OCI-LY1 (cell line): ENCODE measurements at regions not wholly inside any gene's neighbourhood (a gene's known extent, or its start where the extent isn't known, plus 50 kb on each side); places are given as distances from the start of the nearest gene placed in this dataset.
"Not testable (repeated sequence)": the region's sequence is repeated elsewhere in the genome, so short reads cannot be mapped to it uniquely, and the experiment has no call there.

Source experiments
- CTCF ChIP-seq: fragments of 200-600 bp; sonication (generic), shearing (Covaris generic); IDR thresholded peaks from 2 replicates; pipeline ENCODE4 v1.5.1; 2017; ENCODE audit warnings: mild to moderate bottlenecking, antibody characterized with exemption, low read length, moderate library complexity, mixed read lengths
- EZH2 ChIP-seq: fragments of 200-600 bp; sonication (generic), shearing (Covaris generic); IDR thresholded peaks from 2 replicates; pipeline ENCODE4 v1.8.0; 2017; ENCODE audit warnings: borderline replicate concordance, mixed run types, mild to moderate bottlenecking, antibody characterized with exemption, low read length, moderate library complexity, mixed read lengths

DNA sequence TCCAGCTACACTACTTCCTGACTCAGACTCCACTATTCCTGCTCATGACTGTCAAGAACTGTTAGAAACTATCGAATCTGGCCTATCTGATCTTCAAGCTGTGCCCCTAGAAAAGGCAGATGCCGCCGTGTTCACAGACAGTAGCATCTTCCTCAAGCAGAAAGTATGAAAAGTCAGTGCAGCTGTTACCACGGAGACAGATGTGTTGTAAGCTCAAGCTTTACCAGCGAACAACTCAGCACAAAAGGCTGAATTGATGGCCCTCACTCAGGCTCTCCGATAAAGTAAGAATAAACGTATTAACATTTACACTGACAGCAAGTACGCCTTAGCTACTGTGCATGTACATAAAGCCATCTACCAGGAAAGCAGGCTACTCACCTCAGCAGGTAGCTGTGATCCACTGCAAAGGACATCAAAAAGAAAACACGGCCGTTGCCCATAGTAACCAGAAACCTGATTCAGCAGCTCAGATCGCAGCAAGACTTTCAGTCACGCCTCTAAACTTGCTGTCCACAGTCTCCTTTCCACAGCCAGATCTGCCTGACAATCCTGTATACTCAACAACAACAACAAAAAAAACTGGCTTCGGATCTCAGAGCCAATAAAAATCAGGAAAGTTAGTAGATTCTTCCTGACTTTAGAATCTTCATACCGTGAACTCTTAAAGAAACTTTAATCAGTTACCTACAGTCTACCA lies 97.5 kb upstream of the FAM90A26 start:
- not testable (repeated sequence) for TF ChIP-seq CTCF, EZH2
